D341Med (cell line): ENCODE measurements at regions not wholly inside any gene's neighbourhood (a gene's known extent, or its start where the extent isn't known, plus 50 kb on each side); places are given as distances from the start of the nearest gene placed in this dataset.

Experiments
- DNase-seq: peaks from one replicate; pipeline ENCODE4 v3.0.0; 2012; ENCODE audit warnings: low spot score

DNA sequence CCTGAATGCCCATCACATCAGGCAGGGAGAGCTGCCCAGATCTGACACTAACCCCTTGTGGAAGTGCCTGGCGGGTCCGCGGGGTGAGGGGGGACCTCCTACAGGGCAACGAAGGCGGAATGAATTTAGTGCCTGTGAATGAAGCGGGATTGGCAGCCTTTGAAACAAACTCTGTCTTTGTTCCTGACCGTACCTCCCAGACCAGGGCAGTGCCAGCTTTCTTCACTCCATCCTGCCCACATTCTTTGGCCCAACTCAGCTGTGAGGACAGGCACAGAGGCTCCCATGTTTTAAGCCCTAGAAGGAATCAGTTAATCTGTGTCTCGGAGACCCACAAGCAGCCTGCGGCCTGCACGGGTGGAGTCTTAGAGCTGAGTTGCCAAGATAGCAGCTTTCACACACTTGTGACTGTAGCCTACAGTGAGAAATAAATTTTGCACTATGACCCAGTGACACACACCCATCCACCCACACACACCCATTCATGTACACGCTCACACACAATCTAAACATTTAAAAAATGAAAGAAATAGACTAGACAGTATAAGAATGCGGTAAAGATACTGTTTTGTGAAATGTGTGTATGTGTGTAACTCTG lies 60.1 kb upstream of the USP24 start:
- DNase-seq: no peak

DNA sequence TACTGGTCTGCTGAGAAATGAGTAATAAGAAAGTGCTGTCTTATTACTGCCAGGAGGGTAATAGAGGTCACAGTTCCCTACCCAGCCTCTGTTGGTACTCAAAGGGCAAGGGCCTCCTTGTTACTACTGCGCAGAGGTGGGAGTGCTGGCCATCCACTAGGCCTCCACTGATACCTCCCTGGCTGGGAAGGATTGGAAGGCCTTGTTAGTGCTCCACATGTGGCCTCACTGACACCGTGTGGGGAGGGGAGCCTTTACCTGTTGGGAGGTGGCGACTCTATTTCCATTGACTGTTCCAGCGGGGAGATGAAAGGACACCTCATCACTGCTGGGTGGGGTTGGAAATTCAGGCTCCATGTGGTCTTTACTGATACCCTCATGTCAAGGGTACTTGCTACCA lies 57.8 kb upstream of the USP24 start:
- no peak for DNase-seq
